ENCODE measurements at regions not wholly inside any gene's neighbourhood (a gene's known extent, or its start where the extent isn't known, plus 50 kb on each side); places are given as distances from the start of the nearest gene placed in this dataset.
"Not testable (repeated sequence)": the region's sequence is repeated elsewhere in the genome, so short reads cannot be mapped to it uniquely, and the experiment has no call there.

GRCh38 chr9:135408476-135409254, 70.9 kb upstream of the PPP1R26 start:
- TF ChIP-seq, protein P1, sequence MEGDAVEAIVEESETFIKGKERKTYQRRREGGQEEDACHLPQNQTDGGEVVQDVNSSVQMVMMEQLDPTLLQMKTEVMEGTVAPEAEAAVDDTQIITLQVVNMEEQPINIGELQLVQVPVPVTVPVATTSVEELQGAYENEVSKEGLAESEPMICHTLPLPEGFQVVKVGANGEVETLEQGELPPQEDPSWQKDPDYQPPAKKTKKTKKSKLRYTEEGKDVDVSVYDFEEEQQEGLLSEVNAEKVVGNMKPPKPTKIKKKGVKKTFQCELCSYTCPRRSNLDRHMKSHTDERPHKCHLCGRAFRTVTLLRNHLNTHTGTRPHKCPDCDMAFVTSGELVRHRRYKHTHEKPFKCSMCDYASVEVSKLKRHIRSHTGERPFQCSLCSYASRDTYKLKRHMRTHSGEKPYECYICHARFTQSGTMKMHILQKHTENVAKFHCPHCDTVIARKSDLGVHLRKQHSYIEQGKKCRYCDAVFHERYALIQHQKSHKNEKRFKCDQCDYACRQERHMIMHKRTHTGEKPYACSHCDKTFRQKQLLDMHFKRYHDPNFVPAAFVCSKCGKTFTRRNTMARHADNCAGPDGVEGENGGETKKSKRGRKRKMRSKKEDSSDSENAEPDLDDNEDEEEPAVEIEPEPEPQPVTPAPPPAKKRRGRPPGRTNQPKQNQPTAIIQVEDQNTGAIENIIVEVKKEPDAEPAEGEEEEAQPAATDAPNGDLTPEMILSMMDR (conservative IDR thresholded peaks at IDR 0.05; ENCODE audit: low read depth, low read length): no peak
- H3K4me3 ChIP-seq (ENCODE audit: low read depth, low read length): no peak overlapping the region
- no peak for DNase-seq (ENCODE audit: low read depth)

DNA sequence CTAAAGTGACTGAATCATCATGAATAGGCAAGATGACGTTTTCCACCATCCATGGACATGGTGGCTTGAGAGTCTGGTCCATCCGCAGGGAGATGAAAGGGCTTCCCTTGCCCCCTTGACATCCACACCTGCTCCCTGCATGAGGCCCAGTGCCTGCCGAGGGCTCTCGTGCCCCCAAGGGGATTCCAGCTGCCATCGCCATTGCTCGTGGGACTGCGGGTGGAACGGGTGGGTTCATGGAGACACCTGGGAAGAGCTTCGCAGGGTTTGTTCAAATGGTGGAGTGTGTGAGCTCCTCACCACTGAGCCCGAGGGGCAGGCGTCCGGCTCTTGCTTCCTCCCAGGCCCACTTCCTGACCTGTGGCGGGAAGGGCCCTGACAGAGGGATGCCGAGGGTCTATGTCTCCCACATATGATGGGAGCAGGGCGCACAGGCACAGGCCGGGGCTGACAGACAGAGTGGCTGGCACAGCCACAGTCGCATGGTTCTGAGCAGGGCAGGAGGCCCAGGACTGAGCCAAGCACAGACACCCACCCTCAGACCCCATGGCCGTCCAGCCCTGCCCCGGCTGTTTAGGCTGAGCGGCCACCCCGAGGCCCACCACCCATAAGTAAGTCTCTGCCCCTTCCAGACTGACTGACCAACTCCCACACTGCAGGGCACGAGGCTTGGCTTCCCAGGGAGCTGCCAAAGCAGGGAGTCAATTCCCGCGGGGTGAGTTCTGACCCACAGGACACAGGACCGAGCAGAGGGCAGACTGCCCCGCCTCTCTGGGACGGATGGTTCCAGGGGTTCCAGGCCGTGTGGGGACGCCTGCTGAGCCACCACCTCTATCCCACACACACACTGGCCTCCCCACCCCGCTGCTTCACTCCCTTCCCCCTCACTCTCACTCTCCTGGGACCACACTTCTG, 70.0 kb upstream of the PPP1R26 start:
- TF ChIP-seq, protein P1 (conservative IDR thresholded peaks at IDR 0.05; ENCODE audit: low read depth, low read length): no peak
- H3K4me3 ChIP-seq (ENCODE audit: low read depth, low read length): no peak overlapping the region
- no peak for DNase-seq (ENCODE audit: low read depth)

GRCh38 chr9:135410421-135410820, 69.2 kb upstream of the PPP1R26 start:
- TF ChIP-seq, protein P1 (conservative IDR thresholded peaks at IDR 0.05; ENCODE audit: low read depth, low read length): no peak
- no peak overlapping the region for H3K4me3 ChIP-seq (ENCODE audit: low read depth, low read length)

GRCh38 chr9:135410831-135411473, 68.6 kb upstream of the PPP1R26 start:
- no peak overlapping the region for H3K4me3 ChIP-seq (ENCODE audit: low read depth, low read length)
- TF ChIP-seq, protein P1 (conservative IDR thresholded peaks at IDR 0.05; ENCODE audit: low read depth, low read length): no peak
- no peak for DNase-seq (ENCODE audit: low read depth)

More at GRCh38 chr9:135410421-135410820, 69.2 kb upstream of the PPP1R26 start:
- no peak for DNase-seq (ENCODE audit: low read depth)

DNA sequence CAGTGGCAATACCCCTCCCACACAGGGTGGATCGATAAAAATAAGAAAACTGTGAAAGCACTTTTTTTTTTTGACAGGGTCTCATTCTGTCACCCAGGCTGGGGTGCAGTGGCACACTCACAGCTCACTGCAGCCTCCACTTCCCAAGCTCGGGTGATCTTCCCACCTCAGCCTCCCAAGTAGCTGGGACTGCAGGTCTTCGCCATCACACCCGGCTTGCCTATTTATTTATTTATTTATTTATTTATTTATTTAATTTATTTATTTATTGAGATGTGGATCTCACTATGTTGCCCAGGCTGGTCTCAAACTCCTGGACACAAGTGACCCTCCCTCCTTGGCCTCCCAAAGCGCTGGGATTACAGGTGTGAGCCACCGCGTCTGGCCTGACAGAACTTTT, 68.0 kb upstream of the PPP1R26 start:
- H3K4me3 ChIP-seq (ENCODE audit: low read depth, low read length); DNase-seq (ENCODE audit: low read depth): not testable (repeated sequence)

DNA sequence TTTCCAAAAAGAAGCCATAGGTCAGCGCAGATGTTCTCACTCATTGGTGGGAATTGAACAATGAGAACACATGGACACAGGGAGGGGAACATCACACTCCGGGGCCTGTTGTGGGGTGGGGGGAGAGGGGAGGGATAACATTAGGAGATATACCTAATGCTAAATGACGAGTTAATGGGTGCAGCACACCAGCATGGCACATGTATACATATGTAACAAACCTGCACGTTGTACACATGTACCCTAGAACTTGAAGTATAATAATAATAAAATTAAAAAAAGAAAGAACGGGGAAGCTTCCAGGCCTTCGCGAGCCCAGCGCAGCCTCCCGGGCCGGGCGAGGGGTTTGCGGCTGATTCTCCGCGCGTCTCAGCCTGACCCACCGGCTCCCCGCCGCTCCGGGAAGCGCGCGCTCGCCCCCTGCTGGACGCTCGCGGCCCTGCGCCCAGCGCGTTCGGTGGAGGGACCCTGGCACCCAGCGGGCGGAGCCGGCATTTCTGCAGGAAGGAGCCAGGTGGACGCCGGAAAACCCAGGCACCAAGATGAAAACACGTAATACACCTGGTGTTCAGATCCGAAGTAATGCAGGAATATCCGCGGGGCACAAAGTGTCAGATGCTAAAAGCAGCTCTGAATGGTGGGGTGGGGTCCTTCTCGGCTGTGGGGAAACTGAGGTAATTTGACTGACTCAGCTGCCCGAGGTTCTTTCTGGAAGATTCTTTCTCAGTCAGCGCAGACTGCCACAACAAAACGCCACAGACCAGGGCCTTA, 67.1 kb upstream of the PPP1R26 start:
- TF ChIP-seq, protein P1 (conservative IDR thresholded peaks at IDR 0.05; ENCODE audit: low read depth, low read length): peak; percentile 93
- DNase-seq (ENCODE audit: low read depth); H3K4me3 ChIP-seq (ENCODE audit: low read depth, low read length): not testable (repeated sequence)

All from epithelial cell of proximal tubule (primary cell).